Vagina (tissue), 2 donors: ENCODE measurements at regions not wholly inside any gene's neighbourhood (a gene's known extent, or its start where the extent isn't known, plus 50 kb on each side); places are given as distances from the start of the nearest gene placed in this dataset.

Experiments
- CTCF ChIP-seq, 3 experiments: fragments of 450-650 bp in 2 of 3; fragments of 200-600 bp in 1 of 3; sonication (generic) in 1 of 3; IDR thresholded peaks; one replicate each; pipeline ENCODE4 v1.5.1; 2017 to 2019; ENCODE audit warnings: antibody characterized with exemption in 3 of 3, mild to moderate bottlenecking in 2 of 3, moderate library complexity in 2 of 3
- POLR2A ChIP-seq, 2 donors: fragments of 450-650 bp; IDR thresholded peaks; one replicate each; pipeline ENCODE4 v1.6.1; 2017; ENCODE audit warnings: antibody characterized with exemption in 2 of 2, mild to moderate bottlenecking in 2 of 2, moderate library complexity in 2 of 2

DNA sequence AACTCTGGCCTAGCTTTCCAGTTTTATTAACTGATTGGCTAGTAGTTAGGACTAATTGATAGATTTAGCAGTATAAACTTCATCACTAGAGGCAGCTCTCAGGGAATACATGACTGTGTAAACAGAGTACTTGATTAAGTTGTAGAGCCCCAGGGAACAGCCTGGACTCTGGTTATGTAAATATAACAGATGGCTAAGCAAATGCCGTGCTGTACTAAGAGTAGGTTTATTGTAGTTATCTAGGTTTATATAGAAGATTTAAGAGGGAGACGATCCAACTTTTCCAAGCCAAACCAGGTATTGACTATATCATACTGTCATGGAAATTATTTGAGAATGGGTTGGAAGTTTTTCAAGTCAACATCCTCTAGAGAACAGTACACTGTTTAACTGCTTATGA lies 463.4 kb upstream of the GRID2 start:
- TF ChIP-seq CTCF (IDR thresholded peaks at IDR 0.05): no peak
- no peak for TF ChIP-seq POLR2A (IDR thresholded peaks at IDR 0.05)
